WTC11 (cell line): ENCODE measurements at regions not wholly inside any gene's neighbourhood (a gene's known extent, or its start where the extent isn't known, plus 50 kb on each side); places are given as distances from the start of the nearest gene placed in this dataset.

Experiments used
- ATAC-seq: fragments of 200-7000 bp; cut with Tn5 transposase; 2 replicates; pipeline ENCODE4 v1.10.0; 2021; ENCODE audit warnings: mild to moderate bottlenecking, moderate library complexity
- CTCF ChIA-PET: fragments of 300-600 bp; sonication (Branson Sonifier 250); formaldehyde crosslinking; loops from one replicate; lab custom pipeline; 2021; ENCODE audit warnings: antibody characterized with exemption; lab: Charles Lee
- POLR2A ChIA-PET: fragments of 350-600 bp; sonication (Branson Sonifier 250); formaldehyde crosslinking; loops from one replicate; lab custom pipeline; 2021; ENCODE audit warnings: antibody characterized with exemption; lab: Charles Lee
- DNase-seq: peaks from one replicate; pipeline ENCODE4 v3.0.0; 2021; ENCODE audit warnings: low spot score
- H3K27ac Mint-ChIP-seq: 2 replicates; pipeline ENCODE4 v1.8.0; 2021; ENCODE audit warnings: mixed read lengths
- H3K27me3 Mint-ChIP-seq: 2 replicates; pipeline ENCODE4 v1.8.0; 2021; ENCODE audit warnings: low read depth, mild to moderate bottlenecking, moderate library complexity, mixed read lengths
- H3K36me3 Mint-ChIP-seq: 2 replicates; pipeline ENCODE4 v1.8.0; 2021; ENCODE audit warnings: mixed read lengths
- H3K4me1 Mint-ChIP-seq: 2 replicates; pipeline ENCODE4 v1.8.0; 2022; ENCODE audit warnings: mixed read lengths
- H3K4me3 Mint-ChIP-seq: 2 replicates; pipeline ENCODE4 v1.8.0; 2021; ENCODE audit warnings: mild to moderate bottlenecking, moderate library complexity, mixed read lengths
- H3K9me3 Mint-ChIP-seq: 2 replicates; pipeline ENCODE4 v1.8.0; 2021; ENCODE audit warnings: mixed read lengths
- CREB1 ChIP-seq: sonication (generic); formaldehyde crosslinking; IDR thresholded peaks from 2 replicates; pipeline ENCODE4 v1.8.0; 2023; ENCODE audit warnings: mild to moderate bottlenecking, missing genetic modification reagents
- CREM ChIP-seq: sonication (generic); formaldehyde crosslinking; IDR thresholded peaks from 2 replicates; pipeline ENCODE4 v1.8.1; 2022; ENCODE audit warnings: mild to moderate bottlenecking, missing genetic modification reagents, moderate library complexity
- ESRRA ChIP-seq: sonication (generic); formaldehyde crosslinking; IDR thresholded peaks from 2 replicates; pipeline ENCODE4 v1.8.1; 2022; ENCODE audit warnings: mild to moderate bottlenecking, missing genetic modification reagents, borderline replicate concordance
- GABPB1 ChIP-seq: sonication (generic); formaldehyde crosslinking; IDR thresholded peaks from 2 replicates; pipeline ENCODE4 v1.8.1; 2023; ENCODE audit warnings: mild to moderate bottlenecking, missing genetic modification reagents
- GRHL2 ChIP-seq: fragments of 250-450 bp; sonication (Bioruptor Pico); IDR thresholded peaks from 2 replicates; pipeline ENCODE4 v1.8.0; 2022; ENCODE audit warnings: mild to moderate bottlenecking, moderate library complexity; ENCODE audit not compliant: insufficient replicate concordance, severe bottlenecking
- HMGA2 ChIP-seq: fragments of 250-450 bp; sonication (Bioruptor Pico); IDR thresholded peaks from 2 replicates; pipeline ENCODE4 v1.4.0; 2021; ENCODE audit warnings: mild to moderate bottlenecking, moderate library complexity
- JAZF1 ChIP-seq: fragments of 250-450 bp; sonication (Bioruptor Pico); IDR thresholded peaks from 2 replicates; pipeline ENCODE4 v1.9.0; 2021; ENCODE audit warnings: moderate library complexity, mild to moderate bottlenecking, inconsistent platforms
- JUN ChIP-seq: sonication (generic); formaldehyde crosslinking; IDR thresholded peaks from 2 replicates; pipeline ENCODE4 v1.8.0; 2023; ENCODE audit warnings: mild to moderate bottlenecking, missing genetic modification reagents
- MYBL2 ChIP-seq: sonication (generic); formaldehyde crosslinking; IDR thresholded peaks from 2 replicates; pipeline ENCODE4 v1.8.1; 2023; ENCODE audit warnings: mild to moderate bottlenecking, moderate library complexity, missing genetic modification reagents
- NFATC4 ChIP-seq: fragments of 250-450 bp; sonication (Bioruptor Pico); IDR thresholded peaks from 2 replicates; pipeline ENCODE4 v1.9.0; 2021; ENCODE audit warnings: mild to moderate bottlenecking
- PRRX2 ChIP-seq: fragments of 250-450 bp; sonication (Bioruptor Pico); IDR thresholded peaks from 2 replicates; pipeline ENCODE4 v1.8.0; 2021; ENCODE audit warnings: mild to moderate bottlenecking
- RELA ChIP-seq: sonication (generic); formaldehyde crosslinking; IDR thresholded peaks from 2 replicates; pipeline ENCODE4 v1.8.1; 2022; ENCODE audit warnings: missing genetic modification reagents, mild to moderate bottlenecking, borderline replicate concordance
- SMAD4 ChIP-seq: sonication (generic); formaldehyde crosslinking; IDR thresholded peaks from 2 replicates; pipeline ENCODE4 v1.8.0; 2022; ENCODE audit warnings: mild to moderate bottlenecking, missing genetic modification reagents
- SP1 ChIP-seq: sonication (generic); formaldehyde crosslinking; conservative IDR thresholded peaks from 2 replicates; pipeline ENCODE4 v1.8.1; 2022; ENCODE audit warnings: missing genetic modification reagents
- TP53 ChIP-seq: sonication (generic); formaldehyde crosslinking; IDR thresholded peaks from 2 replicates; pipeline ENCODE4 v1.8.1; 2023; ENCODE audit warnings: mild to moderate bottlenecking, missing genetic modification reagents
- USF1 ChIP-seq: sonication (generic); formaldehyde crosslinking; IDR thresholded peaks from 2 replicates; pipeline ENCODE4 v1.8.0; 2022; ENCODE audit warnings: mild to moderate bottlenecking, missing genetic modification reagents
- ZNF121 ChIP-seq: sonication (generic); formaldehyde crosslinking; IDR thresholded peaks from 2 replicates; pipeline ENCODE4 v1.8.0; 2023; ENCODE audit warnings: missing genetic modification reagents
- ZNF138 ChIP-seq: sonication (generic); formaldehyde crosslinking; conservative IDR thresholded peaks from 2 replicates; pipeline ENCODE4 v1.8.1; 2022; ENCODE audit warnings: mild to moderate bottlenecking, moderate library complexity, missing genetic modification reagents
- ZNF219 ChIP-seq: sonication (generic); formaldehyde crosslinking; IDR thresholded peaks from 2 replicates; pipeline ENCODE4 v1.8.0; 2023; ENCODE audit warnings: missing genetic modification reagents, mild to moderate bottlenecking, borderline replicate concordance
- ZNF232 ChIP-seq: sonication (generic); formaldehyde crosslinking; IDR thresholded peaks from 2 replicates; pipeline ENCODE4 v1.8.0; 2022; ENCODE audit warnings: mild to moderate bottlenecking, missing genetic modification reagents
- ZSCAN18 ChIP-seq: fragments of 250-450 bp; sonication (Bioruptor Pico); IDR thresholded peaks from 2 replicates; pipeline ENCODE4 v2.1.2; 2022; ENCODE audit warnings: mild to moderate bottlenecking, moderate library complexity
- TF ChIP-seq, protein P1 (sequence below): sonication (generic); formaldehyde crosslinking; IDR thresholded peaks from 2 replicates; pipeline ENCODE4 v1.8.0; 2022; ENCODE audit warnings: mild to moderate bottlenecking, missing genetic modification reagents
- TF ChIP-seq, protein P2 (sequence below): fragments of 200-600 bp; IDR thresholded peaks from 2 replicates; pipeline ENCODE4 v1.8.0; 2022; ENCODE audit warnings: antibody characterized with exemption
- TF ChIP-seq, protein P3 (sequence below): sonication (generic); formaldehyde crosslinking; IDR thresholded peaks from 2 replicates; pipeline ENCODE4 v1.8.0; 2022; ENCODE audit warnings: mild to moderate bottlenecking, missing genetic modification reagents
- TF ChIP-seq, protein P4 (sequence below): sonication (generic); formaldehyde crosslinking; IDR thresholded peaks from 2 replicates; pipeline ENCODE4 v1.8.0; 2023; ENCODE audit warnings: mild to moderate bottlenecking, missing genetic modification reagents
- TF ChIP-seq, protein P5 (sequence below): fragments of 250-450 bp; sonication (Bioruptor Pico); IDR thresholded peaks from 2 replicates; pipeline ENCODE4 v1.8.0; 2021; ENCODE audit warnings: mild to moderate bottlenecking

DNA sequence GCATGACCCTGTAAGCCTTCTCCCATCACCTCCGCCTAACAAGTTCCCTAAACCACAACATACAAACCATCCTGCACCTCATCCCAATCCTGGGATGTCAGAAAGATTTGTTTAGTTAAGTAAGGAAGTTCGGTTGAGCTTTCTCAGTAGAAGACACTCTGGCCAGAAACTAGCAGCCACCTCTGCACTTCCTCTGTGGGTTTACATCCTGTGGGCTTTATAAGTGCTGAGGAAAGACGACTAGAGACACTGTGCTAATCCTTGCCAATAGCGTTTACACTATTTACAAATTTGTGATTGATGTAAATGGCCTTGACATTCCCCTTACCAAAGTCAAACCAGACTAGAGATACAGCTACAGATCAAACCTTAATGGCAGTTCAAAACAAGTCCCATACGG, 246.0 kb downstream of the KDM5D start:
- H3K9me3 Mint-ChIP-seq: no peaks in the 10 kb centered on the region
- TF ChIP-seq, protein P1, sequence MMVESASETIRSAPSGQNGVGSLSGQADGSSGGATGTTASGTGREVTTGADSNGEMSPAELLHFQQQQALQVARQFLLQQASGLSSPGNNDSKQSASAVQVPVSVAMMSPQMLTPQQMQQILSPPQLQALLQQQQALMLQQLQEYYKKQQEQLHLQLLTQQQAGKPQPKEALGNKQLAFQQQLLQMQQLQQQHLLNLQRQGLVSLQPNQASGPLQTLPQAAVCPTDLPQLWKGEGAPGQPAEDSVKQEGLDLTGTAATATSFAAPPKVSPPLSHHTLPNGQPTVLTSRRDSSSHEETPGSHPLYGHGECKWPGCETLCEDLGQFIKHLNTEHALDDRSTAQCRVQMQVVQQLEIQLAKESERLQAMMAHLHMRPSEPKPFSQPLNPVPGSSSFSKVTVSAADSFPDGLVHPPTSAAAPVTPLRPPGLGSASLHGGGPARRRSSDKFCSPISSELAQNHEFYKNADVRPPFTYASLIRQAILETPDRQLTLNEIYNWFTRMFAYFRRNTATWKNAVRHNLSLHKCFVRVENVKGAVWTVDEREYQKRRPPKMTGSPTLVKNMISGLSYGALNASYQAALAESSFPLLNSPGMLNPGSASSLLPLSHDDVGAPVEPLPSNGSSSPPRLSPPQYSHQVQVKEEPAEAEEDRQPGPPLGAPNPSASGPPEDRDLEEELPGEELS (CRISPR knock-in tag): no peak
- TF ChIP-seq CREM (no peak), ESRRA (CRISPR knock-in tag) (no peak), RELA (CRISPR knock-in tag) (no peak), ZNF138 (no peak), ZNF232 (CRISPR knock-in tag) (no peak), MYBL2 (CRISPR knock-in tag) (no peak), CREB1 (CRISPR knock-in tag) (no peak), GABPB1 (CRISPR knock-in tag) (no peak), JAZF1 (no peak), NFATC4 (CRISPR knock-in tag) (no peak), PRRX2 (CRISPR knock-in tag) (no peak), TP53 (CRISPR knock-in tag) (no peak), SMAD4 (CRISPR knock-in tag) (no peak), SP1 (no peak), USF1 (CRISPR knock-in tag) (no peak)
- TF ChIP-seq, protein P2, sequence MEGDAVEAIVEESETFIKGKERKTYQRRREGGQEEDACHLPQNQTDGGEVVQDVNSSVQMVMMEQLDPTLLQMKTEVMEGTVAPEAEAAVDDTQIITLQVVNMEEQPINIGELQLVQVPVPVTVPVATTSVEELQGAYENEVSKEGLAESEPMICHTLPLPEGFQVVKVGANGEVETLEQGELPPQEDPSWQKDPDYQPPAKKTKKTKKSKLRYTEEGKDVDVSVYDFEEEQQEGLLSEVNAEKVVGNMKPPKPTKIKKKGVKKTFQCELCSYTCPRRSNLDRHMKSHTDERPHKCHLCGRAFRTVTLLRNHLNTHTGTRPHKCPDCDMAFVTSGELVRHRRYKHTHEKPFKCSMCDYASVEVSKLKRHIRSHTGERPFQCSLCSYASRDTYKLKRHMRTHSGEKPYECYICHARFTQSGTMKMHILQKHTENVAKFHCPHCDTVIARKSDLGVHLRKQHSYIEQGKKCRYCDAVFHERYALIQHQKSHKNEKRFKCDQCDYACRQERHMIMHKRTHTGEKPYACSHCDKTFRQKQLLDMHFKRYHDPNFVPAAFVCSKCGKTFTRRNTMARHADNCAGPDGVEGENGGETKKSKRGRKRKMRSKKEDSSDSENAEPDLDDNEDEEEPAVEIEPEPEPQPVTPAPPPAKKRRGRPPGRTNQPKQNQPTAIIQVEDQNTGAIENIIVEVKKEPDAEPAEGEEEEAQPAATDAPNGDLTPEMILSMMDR: no peak
- TF ChIP-seq, protein P3, sequence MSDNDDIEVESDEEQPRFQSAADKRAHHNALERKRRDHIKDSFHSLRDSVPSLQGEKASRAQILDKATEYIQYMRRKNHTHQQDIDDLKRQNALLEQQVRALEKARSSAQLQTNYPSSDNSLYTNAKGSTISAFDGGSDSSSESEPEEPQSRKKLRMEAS (CRISPR knock-in tag): no peak
- TF ChIP-seq, protein P4, sequence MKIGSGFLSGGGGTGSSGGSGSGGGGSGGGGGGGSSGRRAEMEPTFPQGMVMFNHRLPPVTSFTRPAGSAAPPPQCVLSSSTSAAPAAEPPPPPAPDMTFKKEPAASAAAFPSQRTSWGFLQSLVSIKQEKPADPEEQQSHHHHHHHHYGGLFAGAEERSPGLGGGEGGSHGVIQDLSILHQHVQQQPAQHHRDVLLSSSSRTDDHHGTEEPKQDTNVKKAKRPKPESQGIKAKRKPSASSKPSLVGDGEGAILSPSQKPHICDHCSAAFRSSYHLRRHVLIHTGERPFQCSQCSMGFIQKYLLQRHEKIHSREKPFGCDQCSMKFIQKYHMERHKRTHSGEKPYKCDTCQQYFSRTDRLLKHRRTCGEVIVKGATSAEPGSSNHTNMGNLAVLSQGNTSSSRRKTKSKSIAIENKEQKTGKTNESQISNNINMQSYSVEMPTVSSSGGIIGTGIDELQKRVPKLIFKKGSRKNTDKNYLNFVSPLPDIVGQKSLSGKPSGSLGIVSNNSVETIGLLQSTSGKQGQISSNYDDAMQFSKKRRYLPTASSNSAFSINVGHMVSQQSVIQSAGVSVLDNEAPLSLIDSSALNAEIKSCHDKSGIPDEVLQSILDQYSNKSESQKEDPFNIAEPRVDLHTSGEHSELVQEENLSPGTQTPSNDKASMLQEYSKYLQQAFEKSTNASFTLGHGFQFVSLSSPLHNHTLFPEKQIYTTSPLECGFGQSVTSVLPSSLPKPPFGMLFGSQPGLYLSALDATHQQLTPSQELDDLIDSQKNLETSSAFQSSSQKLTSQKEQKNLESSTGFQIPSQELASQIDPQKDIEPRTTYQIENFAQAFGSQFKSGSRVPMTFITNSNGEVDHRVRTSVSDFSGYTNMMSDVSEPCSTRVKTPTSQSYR: no peak
- TF ChIP-seq, all 79 proteins: peak for 0
- peaks cover 16% of the 10 kb centered on the region for H3K4me1 Mint-ChIP-seq
- H3K27me3 Mint-ChIP-seq: peaks cover 11% of the 10 kb centered on the region
- H3K27ac Mint-ChIP-seq: no peak overlapping the region
- H3K36me3 Mint-ChIP-seq: no peaks in the 10 kb centered on the region
- ATAC-seq (no peak), DNase-seq (no peak)
- no peak overlapping the region for H3K4me3 Mint-ChIP-seq
- POLR2A ChIA-PET: no interaction called here
- CTCF ChIA-PET: no interaction called here

GRCh38 chrY:19487494-19487893, 257.0 kb downstream of the KDM5D start:
- no peak for ATAC-seq
- TF ChIP-seq ESRRA (CRISPR knock-in tag): no peak
- no peak for TF ChIP-seq JUN (CRISPR knock-in tag)
- no peak for TF ChIP-seq ZNF219 (CRISPR knock-in tag)
- TF ChIP-seq, protein P5, sequence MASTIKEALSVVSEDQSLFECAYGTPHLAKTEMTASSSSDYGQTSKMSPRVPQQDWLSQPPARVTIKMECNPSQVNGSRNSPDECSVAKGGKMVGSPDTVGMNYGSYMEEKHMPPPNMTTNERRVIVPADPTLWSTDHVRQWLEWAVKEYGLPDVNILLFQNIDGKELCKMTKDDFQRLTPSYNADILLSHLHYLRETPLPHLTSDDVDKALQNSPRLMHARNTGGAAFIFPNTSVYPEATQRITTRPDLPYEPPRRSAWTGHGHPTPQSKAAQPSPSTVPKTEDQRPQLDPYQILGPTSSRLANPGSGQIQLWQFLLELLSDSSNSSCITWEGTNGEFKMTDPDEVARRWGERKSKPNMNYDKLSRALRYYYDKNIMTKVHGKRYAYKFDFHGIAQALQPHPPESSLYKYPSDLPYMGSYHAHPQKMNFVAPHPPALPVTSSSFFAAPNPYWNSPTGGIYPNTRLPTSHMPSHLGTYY (CRISPR knock-in tag): no peak
- no peak for TF ChIP-seq HMGA2 (CRISPR knock-in tag)
- no peak for TF ChIP-seq MYBL2 (CRISPR knock-in tag)
- no peak for TF ChIP-seq ZSCAN18 (CRISPR knock-in tag)
- no peak for TF ChIP-seq ZNF121 (CRISPR knock-in tag)
- TF ChIP-seq GRHL2: no peak
- Mint-ChIP-seq H3K4me1 (no peaks in the 10 kb centered on the region), H3K27me3 (no peaks in the 10 kb centered on the region), H3K36me3 (0 out of 2 replicates have a peak, but pooled peaks cover 3% of the 10 kb centered on the region), H3K4me3 (no peak overlapping the region), H3K27ac (no peak overlapping the region), H3K9me3 (peaks cover 22% of the 10 kb centered on the region)
- POLR2A ChIA-PET: no interaction called here
- CTCF ChIA-PET: no interaction called here
- no peak for DNase-seq
